ENCODE measurements at regions not wholly inside any gene's neighbourhood (a gene's known extent, or its start where the extent isn't known, plus 50 kb on each side); places are given as distances from the start of the nearest gene placed in this dataset.

DNA sequence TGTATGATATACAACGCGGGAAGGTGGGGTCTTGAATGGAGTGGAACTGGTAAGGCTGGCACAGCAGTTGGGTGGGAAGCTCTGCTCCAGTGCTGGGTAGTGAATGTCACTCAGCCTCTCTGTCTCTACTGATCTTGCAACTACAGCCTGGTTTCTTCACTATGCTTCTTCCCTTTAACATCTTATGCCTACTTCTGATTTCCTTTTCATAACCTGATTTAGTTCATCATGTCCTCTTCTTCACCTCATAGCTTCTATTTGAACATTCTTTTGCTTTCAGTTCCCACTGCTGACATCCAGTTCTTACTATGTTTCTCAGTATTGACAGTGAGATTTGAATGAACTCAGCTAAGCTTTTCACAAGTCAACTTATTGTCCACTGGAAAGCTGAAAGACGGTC is 286.2 kb downstream of the ARL6IP6 start:
- TF ChIP-seq, protein P1, sequence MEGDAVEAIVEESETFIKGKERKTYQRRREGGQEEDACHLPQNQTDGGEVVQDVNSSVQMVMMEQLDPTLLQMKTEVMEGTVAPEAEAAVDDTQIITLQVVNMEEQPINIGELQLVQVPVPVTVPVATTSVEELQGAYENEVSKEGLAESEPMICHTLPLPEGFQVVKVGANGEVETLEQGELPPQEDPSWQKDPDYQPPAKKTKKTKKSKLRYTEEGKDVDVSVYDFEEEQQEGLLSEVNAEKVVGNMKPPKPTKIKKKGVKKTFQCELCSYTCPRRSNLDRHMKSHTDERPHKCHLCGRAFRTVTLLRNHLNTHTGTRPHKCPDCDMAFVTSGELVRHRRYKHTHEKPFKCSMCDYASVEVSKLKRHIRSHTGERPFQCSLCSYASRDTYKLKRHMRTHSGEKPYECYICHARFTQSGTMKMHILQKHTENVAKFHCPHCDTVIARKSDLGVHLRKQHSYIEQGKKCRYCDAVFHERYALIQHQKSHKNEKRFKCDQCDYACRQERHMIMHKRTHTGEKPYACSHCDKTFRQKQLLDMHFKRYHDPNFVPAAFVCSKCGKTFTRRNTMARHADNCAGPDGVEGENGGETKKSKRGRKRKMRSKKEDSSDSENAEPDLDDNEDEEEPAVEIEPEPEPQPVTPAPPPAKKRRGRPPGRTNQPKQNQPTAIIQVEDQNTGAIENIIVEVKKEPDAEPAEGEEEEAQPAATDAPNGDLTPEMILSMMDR (IDR thresholded peaks at IDR 0.05 in 4 of 5, conservative IDR thresholded peaks at IDR 0.05 in 1 of 5): no peak
- TF ChIP-seq POLR2A (IDR thresholded peaks at IDR 0.05): no peak
